NCI-H2227 treated with DMSO at 0.1 percent for 48 hours (cell line): ENCODE measurements at regions not wholly inside any gene's neighbourhood (a gene's known extent, or its start where the extent isn't known, plus 50 kb on each side); places are given as distances from the start of the nearest gene placed in this dataset.
A peak's percentile ranks its signal among the peaks of the same experiment; 100 is the strongest.

Experiments used
- DNase-seq: peaks from one replicate; lab custom pipeline; 2025; lab: John Stamatoyannopoulos, UW

GRCh38 chr13:79778741-79779460, 297.9 kb downstream of the NDFIP2 start:
- no peak for DNase-seq

- DNase-seq: no peak
These were observed 296.5 kb downstream of the NDFIP2 start for GRCh38 chr13:79777504-79777903.

GRCh38 chr13:79776531-79777295, 295.8 kb downstream of the NDFIP2 start:
- DNase-seq: no peak

- no peak for DNase-seq
These were observed 294.9 kb downstream of the NDFIP2 start for GRCh38 chr13:79775830-79776229.

- DNase-seq: no peak
These were observed 291.9 kb downstream of the NDFIP2 start for GRCh38 chr13:79772811-79773210.

GRCh38 chr13:79771493-79771892, 290.5 kb downstream of the NDFIP2 start:
- DNase-seq: no peak

GRCh38 chr13:79770056-79770455, 289.1 kb downstream of the NDFIP2 start:
- no peak for DNase-seq

- no peak for DNase-seq
These were observed 286.2 kb downstream of the NDFIP2 start for GRCh38 chr13:79767126-79767525.

GRCh38 chr13:79765331-79765730, 284.4 kb downstream of the NDFIP2 start:
- no peak for DNase-seq

GRCh38 chr13:79749984-79750551, 269.1 kb downstream of the NDFIP2 start:
- no peak for DNase-seq

- DNase-seq: no peak
These were observed 268.6 kb downstream of the NDFIP2 start for GRCh38 chr13:79749566-79749965.

GRCh38 chr13:79745081-79745480, 264.1 kb downstream of the NDFIP2 start:
- no peak for DNase-seq

- DNase-seq: no peak
These were observed 262.0 kb downstream of the NDFIP2 start for GRCh38 chr13:79742923-79743322.

- no peak for DNase-seq
These were observed 260.0 kb downstream of the NDFIP2 start for GRCh38 chr13:79740991-79741390.

GRCh38 chr13:79736356-79736755, 255.4 kb downstream of the NDFIP2 start:
- no peak for DNase-seq

- no peak for DNase-seq
These were observed 254.3 kb downstream of the NDFIP2 start for GRCh38 chr13:79735228-79735627.

- DNase-seq: no peak
These were observed 246.1 kb downstream of the NDFIP2 start for GRCh38 chr13:79727086-79727485.

GRCh38 chr13:79725841-79726240, 244.9 kb downstream of the NDFIP2 start:
- no peak for DNase-seq

- peak; percentile 77 for DNase-seq
These were observed 243.6 kb downstream of the NDFIP2 start for GRCh38 chr13:79724348-79725103.

GRCh38 chr13:79723519-79724024, 242.6 kb downstream of the NDFIP2 start:
- DNase-seq: peak; percentile 11

GRCh38 chr13:79722885-79723445, 242.0 kb downstream of the NDFIP2 start:
- DNase-seq: no peak

GRCh38 chr13:79716191-79716590, 235.2 kb downstream of the NDFIP2 start:
- no peak for DNase-seq
